Panc1 (cell line): ENCODE measurements at regions not wholly inside any gene's neighbourhood (a gene's known extent, or its start where the extent isn't known, plus 50 kb on each side); places are given as distances from the start of the nearest gene placed in this dataset.

Experiments used
- ATAC-seq: fragments of 200-7000 bp; cut with Tn5 transposase; 2 replicates; pipeline ENCODE4 v1.9.1; 2020; ENCODE audit warnings: mild to moderate bottlenecking, moderate library complexity
- BruUV-seq: library from RNA; stranded (reverse); fragments of 400-500 nt; replicated peaks from 2 replicates; lab custom pipeline; 2021; lab: Mats Ljungman, UMichigan
- CTCF ChIA-PET: fragments of 300-600 bp; sonication (Branson Sonifier 250); formaldehyde crosslinking; loops from one replicate; lab custom pipeline; 2022; ENCODE audit warnings: antibody characterized with exemption; lab: Charles Lee
- POLR2A ChIA-PET: fragments of 300-600 bp; sonication (Branson Sonifier 250); formaldehyde crosslinking; loops from one replicate; lab custom pipeline; 2022; ENCODE audit warnings: antibody characterized with exemption; lab: Charles Lee
- DNase-seq: peaks from one replicate; pipeline ENCODE4 v3.0.0-alpha.2; 2010; ENCODE audit warnings: low read depth, low spot score
- H3K27ac ChIP-seq: 2 replicates; pipeline ENCODE4 v1.5.1; 2011; ENCODE audit warnings: mild to moderate bottlenecking, low read length, inconsistent platforms
- H3K27me3 ChIP-seq: fragments of 200-500 bp; sonication (Bioruptor generic); 2 replicates; pipeline ENCODE4 v1.6.0; 2014; ENCODE audit warnings: low read length, inconsistent platforms; ENCODE audit not compliant: control insufficient read depth, insufficient read depth
- H3K36me3 ChIP-seq: fragments of 200-500 bp; sonication (Bioruptor generic); 2 replicates; pipeline ENCODE4 v1.5.1; 2014; ENCODE audit warnings: inconsistent platforms, mild to moderate bottlenecking, low read length, moderate library complexity; ENCODE audit not compliant: control insufficient read depth, insufficient read depth
- H3K4me1 ChIP-seq: 2 replicates; pipeline ENCODE4 v1.5.1; 2011; ENCODE audit warnings: inconsistent platforms, mild to moderate bottlenecking, low read length, moderate library complexity; ENCODE audit not compliant: control insufficient read depth, insufficient read depth
- H3K4me3 ChIP-seq, 2 experiments: 2 replicates each; pipeline ENCODE4 v1.5.1; 2011 to 2012; ENCODE audit warnings: low read depth in 2 of 2, low read length in 2 of 2, mild to moderate bottlenecking in 2 of 2, inconsistent platforms in 1 of 2, moderate library complexity in 1 of 2
- H3K9me3 ChIP-seq: fragments of 200-500 bp; sonication (Bioruptor generic); 2 replicates; pipeline ENCODE4 v1.5.1; 2014; ENCODE audit warnings: low read depth, mild to moderate bottlenecking, inconsistent platforms, low read length, moderate library complexity; ENCODE audit not compliant: control insufficient read depth, insufficient read depth
- CTCF ChIP-seq: fragments of 450-650 bp; IDR thresholded peaks from 2 replicates; pipeline ENCODE4 v1.5.1; 2017; ENCODE audit warnings: mild to moderate bottlenecking
- POLR2AphosphoS5 ChIP-seq: IDR thresholded peaks from 2 replicates; pipeline ENCODE4 v1.6.1; 2012; ENCODE audit warnings: mild to moderate bottlenecking, low read depth, low read length, moderate library complexity
- REST ChIP-seq, 2 experiments: IDR thresholded peaks; 2 replicates each; pipeline ENCODE4 v1.6.1; 2011 to 2012; ENCODE audit warnings: low read depth in 2 of 2, control low read depth in 1 of 2, low read length in 1 of 2, mild to moderate bottlenecking in 1 of 2, moderate library complexity in 1 of 2; ENCODE audit not compliant: insufficient read depth in 1 of 2
- SIN3A ChIP-seq: IDR thresholded peaks from 2 replicates; pipeline ENCODE4 v1.6.1; 2012; ENCODE audit warnings: low read depth, mild to moderate bottlenecking, low read length, moderate library complexity, borderline replicate concordance; ENCODE audit not compliant: insufficient read depth
- TCF7L2 ChIP-seq: IDR thresholded peaks from 2 replicates; pipeline ENCODE4 v1.6.1; 2011; ENCODE audit warnings: mild to moderate bottlenecking, low read depth, low read length, inconsistent platforms
- in situ Hi-C: cut with HindIII; loops from 2 replicates; pipeline ENCODE4 v1.10.0; 2016; ENCODE audit warnings: low sequenced_read_pairs, low pct_unique_long_range_greater_than_20kb
- intact Hi-C: fragments of 100-400 bp; cut with micrococcal nuclease; formaldehyde crosslinking; loops from one replicate; pipeline ENCODE4 v1.10.0; 2022; ENCODE audit not compliant: unreplicated experiment

- no peak overlapping the region for H3K4me3 ChIP-seq
- H3K4me1 ChIP-seq, result no peaks in the 10 kb centered on the region
- no peak for ATAC-seq
- in situ Hi-C loops (no loop called here), intact Hi-C loops (no loop called here)
- H3K9me3 ChIP-seq, result peaks cover 2% of the 10 kb centered on the region; the same call in 1 of the 2 replicates
- no peak overlapping the region for H3K27ac ChIP-seq
- H3K27me3 ChIP-seq, result no peaks in the 10 kb centered on the region
- ChIA-PET CTCF (no interaction called here), POLR2A (no interaction called here)
- TF ChIP-seq REST (IDR thresholded peaks at IDR 0.05; ENCODE audit: insufficient read depth in 1 of 2, low read depth in 2 of 2, low read length in 1 of 2), result no peak
- no peak for TF ChIP-seq TCF7L2
- no peak for TF ChIP-seq SIN3A
- TF ChIP-seq POLR2AphosphoS5, result no peak
- no peak for TF ChIP-seq CTCF
- no TSS peak for BruUV-seq
- no peak for DNase-seq
- no peaks in the 10 kb centered on the region for H3K36me3 ChIP-seq
Measured at GRCh38 chr15:61383421-61383820, 154.3 kb upstream of the RORA start.

GRCh38 chr15:61382927-61383326, 153.8 kb upstream of the RORA start:
- no peaks in the 10 kb centered on the region for H3K27me3 ChIP-seq
- CTCF ChIA-PET, result no interaction called here
- ATAC-seq (no peak), DNase-seq (no peak)
- H3K4me3 ChIP-seq, result no peak overlapping the region
- H3K27ac ChIP-seq, result no peak overlapping the region
- no peaks in the 10 kb centered on the region for H3K36me3 ChIP-seq
- no TSS peak for BruUV-seq
- TF ChIP-seq TCF7L2, result no peak
- TF ChIP-seq POLR2AphosphoS5, result no peak
- TF ChIP-seq REST (IDR thresholded peaks at IDR 0.05; ENCODE audit: insufficient read depth in 1 of 2, low read depth in 2 of 2, low read length in 1 of 2), result no peak
- TF ChIP-seq SIN3A, result no peak
- TF ChIP-seq CTCF, result no peak
- intact Hi-C loops (no loop called here), in situ Hi-C loops (no loop called here)
- H3K4me1 ChIP-seq, result no peaks in the 10 kb centered on the region
- POLR2A ChIA-PET, result no interaction called here
- H3K9me3 ChIP-seq, result peaks cover 2% of the 10 kb centered on the region; the same call in 1 of the 2 replicates
